Fibroblast of skin of right biceps (primary cell): ENCODE measurements at regions not wholly inside any gene's neighbourhood (a gene's known extent, or its start where the extent isn't known, plus 50 kb on each side); places are given as distances from the start of the nearest gene placed in this dataset.
"Not testable (repeated sequence)": the region's sequence is repeated elsewhere in the genome, so short reads cannot be mapped to it uniquely, and the experiment has no call there.

Experiments
- DNase-seq: peaks from one replicate; pipeline ENCODE4 v3.0.0-alpha.2; 2013

DNA sequence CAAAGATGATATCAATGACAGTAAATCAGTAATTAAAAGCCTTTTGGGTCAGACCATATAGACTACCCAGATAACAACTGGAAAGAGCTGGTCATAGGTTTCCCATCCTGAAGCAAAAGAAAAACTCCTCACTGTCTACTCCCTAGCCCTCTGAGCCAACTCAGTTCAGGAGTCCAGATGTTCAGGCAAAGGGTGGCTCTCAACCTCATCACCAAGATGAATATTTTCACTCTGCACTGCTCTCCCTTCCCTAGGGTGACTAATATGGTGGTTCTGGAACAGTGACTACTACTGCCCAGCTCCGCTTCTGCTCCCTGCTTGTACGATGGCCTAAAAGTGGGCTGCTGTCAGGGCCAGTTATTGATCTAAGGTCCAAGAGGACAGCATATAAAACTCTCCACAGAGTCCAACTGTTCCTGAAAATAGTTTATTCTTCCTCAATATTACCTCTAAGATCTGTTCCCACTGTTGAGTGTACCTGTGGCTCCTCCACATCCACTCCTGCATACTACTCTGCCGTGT is 263.4 kb upstream of the SLC30A5 start:
- no peak for DNase-seq

DNA sequence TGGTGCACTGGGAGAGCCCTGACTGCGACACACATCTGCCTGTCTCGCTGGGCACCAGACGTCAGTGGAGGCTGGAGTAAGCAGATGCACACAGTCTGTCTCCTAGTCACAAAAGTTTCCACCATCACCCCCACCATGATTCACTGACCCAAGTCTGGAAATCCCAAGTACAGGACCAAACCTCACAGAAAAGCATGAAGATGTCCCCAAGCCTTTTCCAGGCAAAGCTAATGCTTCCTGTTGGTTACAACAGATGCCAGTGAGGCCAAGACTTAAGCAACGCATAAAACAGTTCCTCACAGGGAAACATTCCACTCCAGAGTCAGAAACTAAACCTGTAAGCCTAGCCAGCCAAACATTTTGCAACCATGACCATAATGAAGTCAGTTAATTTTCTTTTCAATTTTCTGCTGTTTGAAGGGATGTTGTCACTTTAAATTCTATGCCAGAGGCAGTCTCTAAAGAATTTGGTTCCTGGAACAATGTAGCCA is 259.3 kb upstream of the SLC30A5 start:
- DNase-seq: peak; percentile 51

DNA sequence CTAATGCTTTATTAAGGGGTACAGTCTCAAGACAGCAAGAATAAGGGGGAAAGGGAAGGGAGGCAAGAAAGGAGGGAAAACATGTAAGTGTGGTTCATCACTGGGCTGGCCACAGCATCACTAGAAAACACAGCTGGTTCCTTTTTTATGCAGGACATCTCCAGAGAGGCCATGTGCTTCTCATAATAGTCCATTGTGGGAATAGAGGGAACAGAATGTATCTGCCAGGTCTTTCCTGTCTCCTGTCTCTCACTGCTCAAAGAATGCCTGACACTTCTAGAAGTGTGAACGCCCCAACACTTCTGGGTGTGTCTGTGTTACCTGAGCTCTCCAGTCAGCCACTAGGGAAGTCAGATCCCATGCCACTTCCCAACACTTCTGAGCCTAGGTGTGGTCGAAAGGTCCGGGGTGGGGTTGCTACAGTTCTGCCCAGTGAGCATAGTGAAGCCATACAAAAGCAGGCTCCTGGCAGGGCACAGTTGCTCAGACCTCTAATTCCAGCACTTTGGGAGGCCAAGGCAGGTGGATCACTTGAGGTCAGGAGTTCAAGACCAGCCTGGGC is 255.6 kb upstream of the SLC30A5 start:
- no peak for DNase-seq

DNA sequence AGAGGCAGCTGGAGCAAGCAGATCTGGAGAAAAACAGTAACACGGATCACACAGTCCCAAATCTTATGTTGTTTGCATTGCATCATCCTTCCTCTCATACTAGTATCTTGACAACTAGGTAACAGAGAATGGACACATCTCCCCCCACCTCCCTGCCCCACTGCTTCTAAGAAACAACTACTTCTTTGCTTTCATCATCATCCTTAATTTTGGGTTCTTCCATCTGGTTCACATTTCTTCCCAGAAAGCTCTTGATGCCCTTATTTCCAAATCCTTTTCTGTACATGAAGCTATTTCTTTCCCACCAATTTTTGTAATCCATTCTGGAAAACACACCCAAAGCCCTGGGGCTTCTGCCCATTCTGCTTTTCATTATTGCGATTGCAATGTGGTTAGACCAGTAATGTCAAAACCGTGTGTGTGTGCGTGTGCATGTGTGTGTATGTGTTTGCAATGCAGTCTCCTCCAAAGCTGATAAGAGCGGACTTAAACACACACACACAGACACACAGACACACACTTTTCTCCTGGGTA is 254.7 kb upstream of the SLC30A5 start:
- peak; percentile 84 for DNase-seq

DNA sequence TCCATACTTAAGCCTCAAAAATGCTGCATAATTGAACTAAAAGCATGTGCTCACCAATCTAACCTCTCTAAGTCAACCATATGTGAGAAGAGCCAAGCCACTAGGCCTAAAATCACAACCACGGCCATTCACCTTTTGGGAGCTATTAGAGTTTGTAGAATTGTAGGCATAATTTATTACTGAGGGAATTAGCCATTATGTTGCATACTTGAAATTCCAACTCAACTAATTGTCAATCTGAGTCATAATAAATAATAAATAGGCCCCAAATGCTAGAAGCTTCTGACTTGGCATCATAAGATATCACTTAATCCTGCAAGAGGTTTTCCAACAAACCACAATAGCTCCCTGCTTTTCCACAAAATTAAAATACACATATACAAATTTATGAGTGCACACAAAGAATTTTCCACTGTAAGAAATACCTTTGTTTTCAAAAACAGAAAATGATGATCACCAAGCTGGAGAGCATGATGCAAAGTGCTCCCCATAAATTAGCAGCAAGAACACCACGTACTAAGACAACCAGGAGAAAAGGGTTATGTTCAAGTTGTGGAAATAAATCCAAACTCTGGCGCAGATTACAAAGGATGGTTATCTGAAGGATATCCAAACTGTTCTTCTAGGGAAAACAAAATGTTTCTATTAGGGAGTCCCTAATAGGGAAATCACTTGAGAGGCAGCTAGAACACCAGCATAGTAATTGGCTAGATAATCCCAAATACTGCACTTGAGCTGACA is 250.0 kb upstream of the SLC30A5 start:
- DNase-seq: peak; percentile 61

DNA sequence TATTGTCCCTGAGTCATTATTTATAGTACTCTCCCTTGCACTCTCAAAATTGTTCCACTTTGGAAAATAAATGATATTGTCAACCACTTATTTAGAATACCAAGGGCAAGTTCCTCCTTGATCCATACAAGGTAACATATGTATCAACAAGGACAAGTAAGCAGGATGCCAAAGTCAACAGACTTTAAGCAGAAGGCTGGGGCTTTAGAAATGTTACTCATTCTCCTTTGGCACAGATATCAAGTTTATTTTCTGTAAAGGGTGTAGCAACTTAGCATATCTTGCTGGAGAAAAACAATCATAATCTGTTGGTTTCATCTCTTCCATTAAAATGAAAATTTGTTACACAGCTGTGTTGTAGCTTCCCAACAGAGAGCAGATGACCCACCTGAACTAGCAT is 248.7 kb upstream of the SLC30A5 start:
- DNase-seq: peak; percentile 26

DNA sequence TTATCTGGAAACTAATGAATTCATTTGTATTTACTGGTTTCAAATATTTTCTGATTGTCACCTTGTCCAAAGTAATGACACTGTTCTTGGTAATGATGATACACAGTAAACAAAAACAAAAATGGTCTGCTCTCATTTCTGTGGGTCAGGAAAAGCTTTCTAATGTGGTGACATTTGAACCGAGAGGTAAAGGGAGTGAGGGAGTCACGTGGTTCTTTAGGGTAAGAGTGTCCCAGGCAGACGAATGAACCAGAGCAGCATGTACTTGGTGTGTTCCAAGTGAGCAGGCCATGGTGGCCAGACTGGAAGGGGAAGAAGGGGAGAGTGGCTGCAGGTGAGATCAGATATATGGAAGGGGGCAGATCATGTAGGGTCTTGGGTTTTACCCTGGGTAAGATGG is 247.0 kb upstream of the SLC30A5 start:
- no peak for DNase-seq

DNA sequence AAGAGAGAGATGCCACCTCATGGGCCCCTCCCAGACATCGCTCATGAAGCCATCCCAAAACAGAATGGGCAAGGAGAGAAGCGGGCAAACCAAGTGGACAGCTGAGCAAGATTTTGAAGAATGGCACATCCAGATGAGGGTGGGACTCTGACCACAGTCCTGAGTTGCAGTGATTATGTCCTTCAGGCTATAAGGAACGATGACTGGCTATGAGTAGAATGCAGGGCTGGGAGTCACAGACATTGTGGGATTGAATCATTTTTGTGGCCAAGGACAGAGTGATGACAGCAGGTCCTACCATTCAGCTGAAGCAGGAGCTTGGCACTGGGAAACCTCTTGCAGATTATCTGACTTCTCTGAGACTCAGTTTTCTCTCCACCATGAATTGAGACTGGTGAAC is 245.7 kb upstream of the SLC30A5 start:
- DNase-seq: peak; percentile 78

DNA sequence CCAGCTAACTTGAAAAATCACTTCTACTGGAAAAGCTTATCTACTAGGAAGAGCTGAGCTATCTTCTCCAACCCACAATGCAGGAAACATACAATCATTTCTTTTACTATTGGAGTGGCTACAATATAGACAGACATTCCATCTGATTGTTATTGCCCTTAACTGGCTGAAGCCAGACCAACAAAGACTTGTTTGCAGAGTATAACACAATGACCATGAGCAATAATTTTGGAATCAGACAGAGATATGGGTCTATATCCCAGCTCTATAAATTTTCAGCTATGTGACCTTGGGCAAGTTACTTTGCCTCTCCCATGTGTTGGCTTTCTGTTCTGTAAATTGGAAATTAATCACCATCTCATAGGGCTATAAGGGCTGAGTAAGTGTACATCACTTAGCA is 244.7 kb upstream of the SLC30A5 start:
- DNase-seq: no peak

DNA sequence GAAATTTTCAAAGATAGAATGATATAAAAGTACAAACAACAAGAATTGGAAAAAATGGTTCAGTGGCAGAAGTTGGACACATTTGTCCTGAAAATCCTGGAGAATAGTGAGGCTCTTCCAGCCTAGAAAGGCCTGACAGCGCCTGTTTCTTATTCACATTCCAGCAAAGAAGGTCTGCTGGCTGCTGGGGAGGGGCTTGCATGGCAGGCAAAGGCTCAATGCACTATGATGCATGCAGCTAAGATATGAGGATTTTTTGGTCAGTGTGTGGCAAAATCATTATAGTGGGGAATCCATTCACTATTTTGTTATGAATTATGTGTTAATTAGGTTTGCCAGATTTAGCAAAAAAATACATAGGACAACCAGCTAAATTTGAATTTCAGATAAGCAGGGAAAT is 243.9 kb upstream of the SLC30A5 start:
- peak; percentile 18 for DNase-seq

DNA sequence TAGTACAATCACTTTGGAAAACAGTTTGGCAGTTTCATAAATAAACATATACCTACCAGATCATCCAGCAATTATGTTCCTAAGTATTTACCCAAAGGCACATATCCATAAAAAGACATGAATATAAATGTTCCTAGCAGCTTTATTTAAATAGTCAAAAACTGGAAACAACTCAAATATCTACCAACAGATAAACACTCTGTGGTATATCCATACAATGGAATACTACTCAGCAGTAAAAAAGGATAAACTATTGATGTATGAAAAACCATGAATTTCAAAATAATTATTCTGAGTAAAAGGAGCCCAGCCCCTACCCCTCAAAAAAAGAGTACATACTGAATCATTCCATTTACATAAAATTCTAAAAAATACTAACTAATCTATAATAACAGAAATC is 232.7 kb upstream of the SLC30A5 start:
- no peak for DNase-seq

DNA sequence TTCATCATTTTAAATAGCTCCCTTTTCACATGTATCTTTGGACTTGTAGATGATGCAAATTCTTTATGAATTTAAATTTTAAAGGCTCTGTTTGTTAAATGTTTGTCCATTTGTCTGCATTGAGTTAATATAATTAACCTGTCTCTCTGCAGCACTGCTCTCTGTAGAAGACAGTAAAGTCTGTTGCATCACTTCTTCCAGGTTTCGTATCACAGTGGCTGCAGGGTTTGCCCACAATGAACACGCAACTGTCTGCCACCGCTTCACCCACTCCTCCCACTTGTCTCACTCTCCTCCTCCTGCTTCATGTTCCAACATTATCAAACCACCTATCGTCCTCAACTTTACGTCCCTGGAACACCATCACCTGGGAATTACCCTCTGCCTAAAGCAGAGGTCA is 231.3 kb upstream of the SLC30A5 start:
- no peak for DNase-seq

DNA sequence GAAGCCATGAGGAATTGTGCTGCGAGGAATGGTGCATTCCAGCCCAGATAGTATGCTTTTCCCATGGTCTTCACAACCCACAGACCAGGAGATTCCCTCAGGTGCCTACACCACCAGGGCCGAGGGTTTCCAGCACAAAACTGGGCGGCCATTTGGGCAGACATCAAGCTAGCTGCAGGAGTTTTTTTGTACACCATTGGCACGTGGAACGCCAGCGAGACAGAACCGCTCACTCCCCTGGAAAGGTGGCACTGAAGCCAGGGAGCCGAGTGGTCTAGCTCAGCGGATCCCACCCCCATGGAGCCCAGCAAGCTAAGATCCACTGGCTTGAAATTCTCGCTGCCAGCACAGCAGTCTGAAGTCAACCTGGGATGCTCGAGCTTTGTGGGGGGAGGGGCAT is 228.6 kb upstream of the SLC30A5 start:
- DNase-seq: not testable (repeated sequence)

DNA sequence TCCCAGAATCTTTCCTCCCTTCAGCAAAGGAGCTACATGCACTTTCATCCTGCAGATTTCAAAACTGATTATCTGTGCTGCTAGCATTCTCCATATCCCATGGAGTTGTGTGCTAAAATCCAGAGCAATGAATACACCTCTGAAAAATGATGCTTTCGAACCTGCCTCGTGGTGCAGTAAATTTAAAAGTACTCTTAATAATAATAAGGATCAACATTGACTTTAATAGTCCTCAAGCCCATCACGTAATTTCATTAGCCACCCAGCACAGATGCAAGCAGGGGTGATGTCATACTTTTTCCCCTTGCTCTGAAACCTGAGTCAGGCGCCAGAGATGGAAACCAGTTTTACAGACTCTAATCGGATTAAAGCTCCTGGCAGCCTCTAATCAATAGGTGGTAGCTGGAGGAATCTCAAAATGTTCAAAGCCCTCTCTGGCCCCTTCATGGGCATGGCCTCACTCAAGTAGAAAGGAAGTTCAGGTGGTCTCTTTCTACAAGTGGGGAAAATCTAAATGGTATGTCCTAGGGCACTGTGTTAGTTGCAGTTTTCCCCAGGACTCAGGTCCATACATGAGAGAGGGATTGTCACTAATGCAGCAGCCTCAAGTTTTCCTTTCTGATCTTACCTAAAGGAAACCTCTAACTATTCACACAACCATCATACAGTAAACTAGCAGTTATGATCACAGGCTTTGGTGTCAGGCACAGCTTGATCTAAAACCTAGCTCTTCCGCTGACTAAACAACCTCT is 221.6 kb upstream of the SLC30A5 start:
- peak; percentile 13 for DNase-seq

DNA sequence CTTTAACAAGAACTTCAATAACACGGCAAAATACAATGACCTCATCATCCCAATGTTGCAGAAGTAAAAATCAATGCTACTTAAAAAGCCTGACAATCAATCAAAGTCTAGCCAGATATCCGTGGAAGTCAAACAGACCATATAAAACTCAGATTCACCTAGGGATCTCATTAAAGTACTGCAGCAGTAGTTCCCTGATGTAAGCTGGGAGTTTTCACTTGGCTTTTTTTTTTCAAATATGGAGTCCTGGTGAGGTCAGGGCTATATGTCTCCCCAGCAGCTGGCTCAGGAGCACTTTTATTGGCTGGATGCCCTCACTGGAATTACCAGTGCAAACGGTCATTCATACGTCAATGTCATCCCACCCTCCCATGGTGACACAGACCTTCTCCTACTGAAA is 220.6 kb upstream of the SLC30A5 start:
- DNase-seq: no peak

DNA sequence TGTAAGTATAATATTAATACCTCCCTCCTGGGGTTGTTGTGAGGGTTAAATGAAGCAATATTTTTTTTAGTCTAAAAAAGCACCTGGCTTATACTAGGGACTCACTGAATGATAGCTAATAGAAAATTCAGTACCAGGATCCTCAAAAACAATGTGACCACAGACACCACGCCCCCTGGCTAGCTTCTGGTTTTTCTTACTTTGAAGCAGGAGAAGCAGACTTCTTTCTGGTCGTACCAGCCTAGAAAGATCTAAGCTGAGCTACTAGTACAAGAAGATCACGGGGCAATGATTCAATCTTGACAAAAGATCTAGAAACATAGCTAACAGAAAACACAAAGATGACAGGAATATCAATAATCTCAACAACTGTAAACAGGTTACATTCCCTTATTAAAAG is 218.5 kb upstream of the SLC30A5 start:
- DNase-seq: no peak

DNA sequence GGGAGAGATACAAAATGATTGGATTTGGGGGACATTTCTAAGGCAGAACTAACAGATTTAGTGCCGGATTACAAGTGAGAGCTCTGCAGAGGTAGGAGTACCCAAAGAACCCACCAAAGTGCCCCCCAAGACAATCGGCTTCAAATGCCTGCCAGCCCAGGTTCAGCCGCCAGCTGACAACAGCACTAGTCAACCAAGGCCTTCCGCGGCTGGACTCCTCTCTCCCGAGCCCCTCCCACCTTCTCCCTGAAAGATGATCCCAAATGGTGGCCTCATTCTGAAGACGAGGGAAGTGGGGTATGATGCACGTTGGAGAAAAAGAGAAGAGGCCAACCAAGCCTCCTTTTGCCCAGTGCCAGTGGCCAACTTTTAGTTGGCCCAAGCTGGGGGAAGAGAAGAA is 210.4 kb upstream of the SLC30A5 start:
- DNase-seq: no peak

DNA sequence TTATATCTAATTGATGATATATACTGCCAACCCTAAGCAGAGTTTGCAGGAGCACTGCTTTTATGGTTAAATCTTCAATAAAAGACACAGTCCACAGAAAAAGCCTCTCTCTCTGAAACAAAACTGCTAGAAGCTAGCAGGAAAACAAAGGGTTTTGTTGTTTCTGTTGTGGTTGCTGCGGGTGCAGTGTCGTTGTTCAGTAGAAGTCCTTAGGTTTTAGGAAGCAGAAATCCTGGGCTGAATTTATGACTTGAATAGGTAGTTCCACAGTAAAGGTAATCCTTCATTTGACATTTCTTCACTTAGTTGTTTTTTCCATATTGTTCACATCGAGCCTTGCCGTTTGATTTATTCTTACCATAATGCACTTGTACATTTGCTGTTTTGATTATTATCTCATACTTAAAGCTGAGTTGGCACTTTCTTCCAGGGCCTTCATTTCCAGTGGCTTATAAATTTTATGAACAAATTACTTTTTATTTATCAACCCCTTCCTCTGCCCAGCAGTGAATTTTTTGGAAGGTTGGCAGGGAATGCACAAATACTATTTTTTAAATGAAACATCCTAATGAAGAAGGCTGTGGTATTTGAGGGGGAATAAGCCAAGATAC is 209.6 kb upstream of the SLC30A5 start:
- no peak for DNase-seq

DNA sequence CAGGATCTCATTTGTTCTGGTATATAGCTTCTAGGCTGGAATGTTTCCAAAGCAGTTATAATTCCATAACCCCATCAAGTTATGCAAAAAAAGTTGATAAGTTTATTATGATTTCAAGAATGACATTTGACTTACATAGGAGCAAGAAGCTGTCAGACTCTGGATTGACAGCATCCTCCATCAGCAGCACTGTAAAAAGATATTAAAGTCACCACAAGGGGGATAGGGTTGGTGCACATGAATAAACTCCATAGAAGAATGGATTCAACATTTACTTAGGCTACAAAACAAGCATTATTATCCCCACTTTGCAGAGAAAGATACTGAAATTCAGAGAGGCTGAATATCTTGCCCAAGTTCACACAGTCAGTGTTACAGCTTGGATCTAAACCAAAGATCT is 208.9 kb upstream of the SLC30A5 start:
- DNase-seq: peak; percentile 8

DNA sequence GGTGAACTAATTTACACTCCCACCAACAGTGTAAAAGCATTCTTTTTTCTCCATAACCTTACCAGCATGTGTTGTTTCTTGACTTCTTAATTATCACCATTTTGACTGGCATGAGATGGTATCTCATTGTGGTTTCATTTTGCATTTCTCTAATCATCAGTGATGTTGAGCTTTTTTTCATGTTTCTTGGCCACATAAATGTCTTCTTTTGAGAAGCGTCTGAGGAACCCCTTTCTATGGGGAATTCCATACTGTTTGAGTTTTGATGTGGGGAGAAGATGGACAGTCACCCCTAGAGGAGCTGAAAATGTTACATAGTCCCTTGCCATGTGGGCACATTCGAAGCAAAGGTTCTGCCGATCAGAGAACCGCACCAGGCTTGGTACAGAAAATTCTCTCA is 207.0 kb upstream of the SLC30A5 start:
- DNase-seq: no peak

DNA sequence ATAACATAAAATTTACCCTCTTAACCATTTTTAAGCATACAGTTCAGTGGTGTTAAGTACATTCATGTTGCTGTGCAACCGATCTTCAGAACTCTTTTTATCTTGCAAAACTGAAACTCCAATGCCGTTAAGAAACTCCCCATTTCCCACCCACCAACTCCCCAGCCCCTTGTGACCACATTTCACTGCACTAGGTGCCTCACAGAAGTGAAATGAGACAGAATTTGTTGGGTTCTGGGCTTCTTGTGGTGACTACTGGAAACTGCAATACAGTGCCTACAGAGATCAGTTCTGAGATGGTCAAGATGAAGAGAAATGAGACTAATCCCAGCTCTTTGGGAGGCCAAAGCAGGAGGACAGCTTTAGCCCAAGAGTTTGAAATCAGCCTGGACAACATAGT is 202.1 kb upstream of the SLC30A5 start:
- no peak for DNase-seq

DNA sequence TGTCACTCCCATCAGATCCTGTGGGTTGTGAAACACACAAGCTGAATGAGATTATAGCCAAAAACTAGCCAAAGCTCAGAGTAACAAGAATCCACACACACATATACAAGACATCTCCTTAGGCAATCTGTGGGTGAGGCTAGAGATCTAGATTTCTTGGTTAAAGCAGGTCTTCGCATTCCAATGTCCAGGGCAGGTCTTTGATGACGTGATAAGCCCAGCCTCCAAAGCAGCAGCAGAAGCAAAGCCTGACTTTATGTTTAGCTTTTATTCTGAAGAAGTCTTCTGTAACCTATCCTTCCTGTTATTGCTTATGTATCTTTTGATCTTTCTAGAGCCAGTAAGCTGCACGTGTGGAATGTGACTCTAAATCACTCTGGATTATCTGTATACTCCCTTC is 199.1 kb upstream of the SLC30A5 start:
- DNase-seq: no peak

DNA sequence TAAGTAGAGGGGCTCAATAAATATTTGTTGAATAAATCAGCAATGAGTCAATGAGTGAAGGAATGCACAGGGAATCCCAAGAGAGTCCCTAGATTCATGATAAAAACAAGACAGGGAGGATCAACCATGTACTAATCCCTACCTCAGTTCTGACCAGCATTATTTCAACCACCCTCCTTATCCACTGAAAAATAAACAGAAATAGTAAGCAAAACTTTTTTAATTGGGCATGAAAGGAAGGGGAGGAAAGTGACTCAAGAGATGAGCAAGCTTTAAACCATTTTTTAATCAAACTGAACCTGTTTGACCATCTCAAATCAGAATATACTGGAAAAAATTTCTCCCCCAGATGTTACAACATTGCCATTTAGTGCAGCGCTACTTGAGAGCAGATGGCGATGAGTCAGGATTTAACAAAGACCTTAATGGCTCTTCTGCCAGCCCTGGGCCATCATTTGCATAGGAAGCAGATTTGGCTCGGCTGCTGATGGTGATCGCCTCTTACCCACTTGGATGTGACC is 194.8 kb upstream of the SLC30A5 start:
- peak; percentile 87 for DNase-seq
